GM10248 (cell line): ENCODE measurements at regions not wholly inside any gene's neighbourhood (a gene's known extent, or its start where the extent isn't known, plus 50 kb on each side); places are given as distances from the start of the nearest gene placed in this dataset.

ENCODE experiments used
- CTCF ChIA-PET: fragments of 300-600 bp; sonication (Branson Sonifier 250); formaldehyde crosslinking; extraction: SDS; loops from one replicate; lab custom pipeline; 2021; ENCODE audit warnings: antibody characterized with exemption; lab: Yijun Ruan, JAX
- POLR2A ChIA-PET: fragments of 350-650 bp; sonication (Branson Sonifier 250); formaldehyde crosslinking; extraction: SDS; loops from one replicate; lab custom pipeline; 2020; ENCODE audit warnings: antibody characterized with exemption; lab: Yijun Ruan, JAX
- DNase-seq: peaks from one replicate; pipeline ENCODE4 v3.0.0; 2012; ENCODE audit errors: extremely low spot score
- TF ChIP-seq, protein P1 (sequence below): IDR thresholded peaks from 2 replicates; pipeline ENCODE4 v1.5.1; 2012; ENCODE audit warnings: mild to moderate bottlenecking, low read depth; ENCODE audit errors: extremely low read depth, missing control alignments, control extremely low read depth

DNA sequence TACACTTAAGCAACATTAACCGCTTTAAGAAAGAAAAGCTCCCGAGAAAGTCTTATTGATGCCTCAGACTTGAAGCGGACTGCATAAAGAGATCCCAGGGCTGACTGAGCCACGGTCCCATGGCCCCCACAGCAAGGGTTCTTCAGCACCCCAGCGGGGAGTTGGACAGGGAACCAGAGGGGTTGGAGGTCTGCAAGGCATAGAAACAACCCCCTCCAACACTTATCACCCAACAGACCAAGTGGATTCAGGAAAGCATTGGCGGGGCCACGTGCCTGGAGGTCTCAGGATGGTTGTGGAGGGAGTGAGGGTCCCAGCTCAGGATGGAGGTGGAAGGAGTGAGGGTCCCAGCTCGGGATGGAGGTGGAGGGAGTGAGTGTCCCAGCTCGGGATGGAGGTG, 143.7 kb upstream of the IRX2 start:
- DNase-seq: no peak
- ChIA-PET POLR2A (no interaction called here), CTCF (no interaction called here)
- TF ChIP-seq, protein P1, sequence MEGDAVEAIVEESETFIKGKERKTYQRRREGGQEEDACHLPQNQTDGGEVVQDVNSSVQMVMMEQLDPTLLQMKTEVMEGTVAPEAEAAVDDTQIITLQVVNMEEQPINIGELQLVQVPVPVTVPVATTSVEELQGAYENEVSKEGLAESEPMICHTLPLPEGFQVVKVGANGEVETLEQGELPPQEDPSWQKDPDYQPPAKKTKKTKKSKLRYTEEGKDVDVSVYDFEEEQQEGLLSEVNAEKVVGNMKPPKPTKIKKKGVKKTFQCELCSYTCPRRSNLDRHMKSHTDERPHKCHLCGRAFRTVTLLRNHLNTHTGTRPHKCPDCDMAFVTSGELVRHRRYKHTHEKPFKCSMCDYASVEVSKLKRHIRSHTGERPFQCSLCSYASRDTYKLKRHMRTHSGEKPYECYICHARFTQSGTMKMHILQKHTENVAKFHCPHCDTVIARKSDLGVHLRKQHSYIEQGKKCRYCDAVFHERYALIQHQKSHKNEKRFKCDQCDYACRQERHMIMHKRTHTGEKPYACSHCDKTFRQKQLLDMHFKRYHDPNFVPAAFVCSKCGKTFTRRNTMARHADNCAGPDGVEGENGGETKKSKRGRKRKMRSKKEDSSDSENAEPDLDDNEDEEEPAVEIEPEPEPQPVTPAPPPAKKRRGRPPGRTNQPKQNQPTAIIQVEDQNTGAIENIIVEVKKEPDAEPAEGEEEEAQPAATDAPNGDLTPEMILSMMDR: no peak

DNA sequence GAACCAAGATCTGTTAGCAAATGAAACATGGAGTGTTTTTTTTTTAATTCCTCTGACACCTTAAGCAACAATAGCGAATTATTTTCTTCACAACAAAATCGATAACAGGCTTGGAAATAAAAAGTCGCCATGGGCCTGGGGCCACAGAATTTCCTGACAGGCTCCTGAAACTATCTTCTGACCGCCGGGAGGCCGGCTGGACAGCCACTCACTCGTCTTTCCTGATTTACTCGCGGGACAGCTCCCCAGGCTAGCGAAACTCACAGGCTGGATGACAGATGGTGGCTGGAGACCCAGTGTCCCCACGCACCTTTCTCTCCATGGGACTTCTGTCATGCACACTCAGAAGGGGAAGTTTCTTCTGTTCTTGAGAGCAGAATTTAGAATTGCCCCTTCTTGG, 143.3 kb upstream of the IRX2 start:
- no peak for DNase-seq
- TF ChIP-seq, protein P1: no peak
- ChIA-PET CTCF (no interaction called here), POLR2A (no interaction called here)

DNA sequence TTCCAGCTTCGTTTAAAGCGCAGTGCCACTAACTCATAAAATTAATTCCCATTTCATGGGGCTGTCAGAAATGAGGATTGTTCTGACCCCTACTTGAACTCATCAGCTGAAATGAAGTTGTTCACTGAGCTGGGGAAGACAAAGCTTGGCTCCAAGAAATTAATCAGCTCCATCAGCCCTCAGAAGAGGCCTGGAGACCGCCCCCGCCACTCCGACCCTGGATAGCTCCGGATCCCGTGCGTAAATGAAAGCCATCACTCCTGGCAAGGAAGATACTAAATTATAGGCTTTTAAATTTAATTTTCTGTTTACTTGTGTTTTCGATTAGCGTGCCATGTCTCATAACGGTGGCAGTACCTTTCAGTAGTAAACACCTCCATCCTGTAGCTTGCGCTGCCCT, 142.8 kb upstream of the IRX2 start:
- ChIA-PET CTCF (no interaction called here), POLR2A (no interaction called here)
- no peak for DNase-seq
- TF ChIP-seq, protein P1: no peak

DNA sequence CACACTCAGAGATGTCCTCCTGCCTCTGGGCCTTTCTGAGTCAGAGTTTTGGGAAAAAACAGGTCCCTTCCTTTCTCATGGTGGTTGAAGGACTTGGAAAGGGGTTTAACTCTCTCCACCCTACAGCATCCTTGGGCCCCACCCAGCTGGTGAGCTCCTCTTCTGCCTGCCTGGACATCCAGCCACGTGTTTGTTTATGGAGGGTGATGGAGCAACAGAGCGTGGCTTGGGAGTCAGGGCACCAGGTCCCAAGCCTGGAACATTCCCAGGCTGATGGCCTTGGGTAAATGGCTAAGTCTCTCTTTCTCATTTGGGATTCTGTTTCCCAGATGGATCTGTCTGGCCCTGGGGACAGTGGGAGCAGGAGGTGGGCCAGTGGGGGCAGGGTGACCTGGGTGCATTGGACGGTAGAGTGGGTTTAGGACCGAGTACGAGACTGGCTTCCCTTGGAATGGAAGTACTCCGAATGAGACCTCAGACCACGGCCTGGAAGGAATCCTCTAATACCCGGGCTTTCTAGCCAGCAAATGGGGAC, 141.1 kb upstream of the IRX2 start:
- TF ChIP-seq, protein P1: no peak
- no peak for DNase-seq
- CTCF ChIA-PET: no interaction called here
- POLR2A ChIA-PET: no interaction called here

DNA sequence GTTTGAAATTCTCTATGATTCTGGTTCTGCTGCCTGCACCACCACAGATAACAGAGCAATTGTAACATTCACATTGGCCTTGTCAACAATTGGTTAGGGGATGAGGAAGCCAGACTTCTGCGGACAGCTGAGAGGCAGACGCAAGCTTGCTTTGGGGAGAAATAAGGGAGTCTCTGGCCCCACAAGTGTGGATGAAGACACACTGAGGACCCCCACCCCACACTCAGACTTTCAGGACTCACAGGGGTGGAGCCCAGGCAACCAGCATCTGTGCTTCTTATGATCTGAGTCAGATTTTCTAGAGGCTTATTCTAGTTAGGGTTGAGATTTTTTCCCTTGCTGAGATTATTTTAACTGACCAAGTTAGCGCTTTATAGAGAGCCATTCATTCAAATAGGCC, 140.3 kb upstream of the IRX2 start:
- POLR2A ChIA-PET: no interaction called here
- no peak for DNase-seq
- CTCF ChIA-PET: no interaction called here
- TF ChIP-seq, protein P1: no peak

DNA sequence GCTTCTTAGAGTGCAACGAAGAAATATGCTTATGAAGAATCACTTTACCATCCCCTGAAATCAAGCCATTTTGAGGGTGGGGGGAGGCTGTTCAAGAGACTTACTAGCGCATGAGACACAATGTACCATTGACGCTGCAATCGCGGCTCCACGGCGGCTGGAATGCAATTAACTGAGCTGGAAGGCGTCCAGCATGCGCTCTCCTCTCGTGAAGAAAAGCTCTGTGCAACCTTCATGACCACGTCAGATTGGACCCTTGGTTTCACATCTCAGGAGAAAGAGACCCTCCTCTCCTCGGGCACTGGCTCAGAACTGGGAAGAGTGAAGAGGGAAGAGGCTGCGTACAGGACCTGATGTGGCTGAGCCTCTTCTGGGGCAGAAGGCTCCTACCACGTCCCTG, 138.5 kb upstream of the IRX2 start:
- CTCF ChIA-PET: no interaction called here
- POLR2A ChIA-PET: no interaction called here
- no peak for DNase-seq
- TF ChIP-seq, protein P1: no peak

DNA sequence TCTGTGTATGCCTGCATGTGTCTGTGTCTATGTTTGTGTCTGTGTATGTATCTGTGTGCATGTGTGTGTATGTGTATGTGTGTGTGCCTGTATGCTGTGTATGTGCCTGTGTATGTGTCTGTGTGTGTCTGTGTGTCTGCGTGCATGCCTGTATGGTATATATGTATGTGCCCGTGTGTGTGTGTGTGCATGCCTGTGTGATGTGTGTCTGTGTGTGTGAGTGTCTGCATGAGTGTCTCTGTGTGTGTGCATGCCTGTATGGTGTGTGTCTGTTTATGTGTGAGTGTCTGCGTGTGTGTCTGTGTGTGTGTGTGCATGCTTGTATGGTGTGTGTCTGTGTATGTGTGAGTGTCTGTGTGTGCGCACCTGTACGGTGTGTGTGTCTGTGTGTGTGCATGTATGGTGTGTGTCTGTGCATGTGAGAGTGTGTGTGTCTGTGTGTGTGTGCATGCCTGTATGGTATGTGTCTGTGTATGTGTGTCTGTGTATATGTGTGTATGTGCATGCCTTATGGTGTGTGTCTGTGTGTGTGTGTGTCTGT, 137.1 kb upstream of the IRX2 start:
- ChIA-PET POLR2A (no interaction called here), CTCF (no interaction called here)
- TF ChIP-seq, protein P1: no peak
- no peak for DNase-seq
